Neural crest cell (in vitro differentiated cells): ENCODE measurements at regions not wholly inside any gene's neighbourhood (a gene's known extent, or its start where the extent isn't known, plus 50 kb on each side); places are given as distances from the start of the nearest gene placed in this dataset.
A peak's percentile ranks its signal among the peaks of the same experiment; 100 is the strongest.

Experiments
- DNase-seq: peaks from one replicate; pipeline ENCODE4 v3.0.0; 2021; ENCODE audit warnings: low read depth, mixed read lengths, low spot score
- H3K27ac Mint-ChIP-seq: one replicate; pipeline ENCODE4 v1.8.0; 2021; ENCODE audit warnings: mild to moderate bottlenecking, mixed read lengths; ENCODE audit not compliant: unreplicated experiment
- H3K27me3 Mint-ChIP-seq: 2 replicates; pipeline ENCODE4 v1.8.0; 2021; ENCODE audit warnings: low read depth, mild to moderate bottlenecking, mixed read lengths
- H3K36me3 Mint-ChIP-seq: 2 replicates; pipeline ENCODE4 v1.8.0; 2021; ENCODE audit warnings: low read depth, mild to moderate bottlenecking, mixed read lengths
- H3K4me1 Mint-ChIP-seq: 2 replicates; pipeline ENCODE4 v1.8.0; 2021; ENCODE audit warnings: mixed read lengths
- H3K4me3 Mint-ChIP-seq: one replicate; pipeline ENCODE4 v1.8.0; 2021; ENCODE audit warnings: mild to moderate bottlenecking, mixed read lengths
- H3K9me3 Mint-ChIP-seq: 2 replicates; pipeline ENCODE4 v1.8.0; 2021; ENCODE audit warnings: mixed read lengths
- CTCF ChIP-seq: fragments of 200-600 bp; sonication (generic); conservative IDR thresholded peaks from 2 replicates; pipeline ENCODE4 v1.5.0; 2021; ENCODE audit warnings: antibody characterized with exemption, mild to moderate bottlenecking

GRCh38 chr4:131613824-131614216 is 1535.3 kb upstream of the PCDH10 start:
- DNase-seq = no peak
- Mint-ChIP-seq H3K27me3 (no peaks in the 10 kb centered on the region), H3K36me3 (no peaks in the 10 kb centered on the region), H3K27ac (no peak overlapping the region), H3K4me1 (no peaks in the 10 kb centered on the region), H3K4me3 (no peak overlapping the region), H3K9me3 (no peaks in the 10 kb centered on the region)
- no peak for TF ChIP-seq CTCF

DNA sequence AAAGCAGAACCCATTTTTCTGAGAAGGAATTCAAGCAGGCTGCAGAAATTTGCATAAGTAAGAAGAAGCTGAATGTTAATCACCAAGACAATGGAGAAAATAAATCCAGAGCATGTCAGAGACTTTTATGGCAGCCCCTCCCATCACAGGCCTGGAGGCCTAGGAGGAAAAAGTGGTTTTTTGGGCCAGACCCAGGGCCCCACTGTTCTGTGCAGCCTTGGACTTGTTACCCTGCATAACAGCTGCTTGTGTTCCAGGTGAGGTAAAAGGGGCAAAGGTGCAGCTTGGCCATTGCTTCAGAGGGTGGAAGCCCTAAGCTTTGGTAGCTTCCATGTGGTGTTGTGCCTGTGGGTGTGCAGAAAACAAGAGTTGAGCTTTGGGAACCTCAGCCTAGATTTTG is 1516.2 kb upstream of the PCDH10 start:
- no peak for TF ChIP-seq CTCF
- peaks cover 9% of the 10 kb centered on the region for H3K9me3 Mint-ChIP-seq
- no peaks in the 10 kb centered on the region for H3K4me1 Mint-ChIP-seq
- peaks cover 6% of the 10 kb centered on the region for H3K36me3 Mint-ChIP-seq
- no peak overlapping the region for H3K4me3 Mint-ChIP-seq
- no peaks in the 10 kb centered on the region for H3K27me3 Mint-ChIP-seq
- no peak overlapping the region for H3K27ac Mint-ChIP-seq
- no peak for DNase-seq

- Mint-ChIP-seq H3K9me3 (peaks cover 5% of the 10 kb centered on the region), H3K4me3 (no peak overlapping the region), H3K27ac (no peak overlapping the region), H3K36me3 (peaks cover 10% of the 10 kb centered on the region), H3K4me1 (no peaks in the 10 kb centered on the region), H3K27me3 (no peaks in the 10 kb centered on the region)
- DNase-seq = no peak
- TF ChIP-seq CTCF = no peak
Measured at GRCh38 chr4:131635191-131635590, 1513.9 kb upstream of the PCDH10 start.

GRCh38 chr4:131638781-131639180 is 1510.3 kb upstream of the PCDH10 start:
- Mint-ChIP-seq H3K27ac (no peak overlapping the region), H3K4me1 (no peaks in the 10 kb centered on the region), H3K36me3 (peaks cover 7% of the 10 kb centered on the region), H3K27me3 (no peaks in the 10 kb centered on the region), H3K9me3 (peaks cover 2% of the 10 kb centered on the region), H3K4me3 (no peak overlapping the region)
- no peak for TF ChIP-seq CTCF
- DNase-seq = no peak

- DNase-seq = no peak
- Mint-ChIP-seq H3K4me1 (no peaks in the 10 kb centered on the region), H3K36me3 (no peaks in the 10 kb centered on the region), H3K4me3 (no peak overlapping the region), H3K27ac (no peak overlapping the region), H3K9me3 (no peaks in the 10 kb centered on the region), H3K27me3 (no peaks in the 10 kb centered on the region)
- TF ChIP-seq CTCF = peak; percentile 43
Measured at GRCh38 chr4:131644619-131645018, 1504.5 kb upstream of the PCDH10 start.

DNA sequence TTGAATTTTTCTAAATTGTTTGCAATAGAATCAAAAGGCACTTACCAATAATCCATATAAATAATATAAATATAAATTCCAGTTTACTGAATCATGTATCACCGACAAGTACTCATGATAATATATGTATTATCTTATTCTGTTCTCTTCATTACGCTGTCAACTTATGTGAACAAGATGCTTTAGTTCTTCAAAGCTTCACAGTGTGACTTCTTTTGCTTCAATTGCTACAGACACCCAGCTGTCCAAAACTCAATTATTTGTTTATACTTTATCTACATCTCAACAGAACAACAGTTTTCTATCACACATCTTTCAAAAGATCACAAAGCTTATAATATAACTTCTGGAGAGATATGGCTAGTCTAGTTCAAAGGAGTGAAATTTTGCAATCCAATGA is 1499.9 kb upstream of the PCDH10 start:
- H3K27me3 Mint-ChIP-seq = no peaks in the 10 kb centered on the region

More for the DNA sequence above, 1499.9 kb upstream of the PCDH10 start:
- Mint-ChIP-seq H3K9me3 (no peaks in the 10 kb centered on the region), H3K4me1 (no peaks in the 10 kb centered on the region), H3K36me3 (no peaks in the 10 kb centered on the region), H3K4me3 (no peak overlapping the region), H3K27ac (no peak overlapping the region)
- DNase-seq = no peak
- no peak for TF ChIP-seq CTCF
